GM12878 (cell line): ENCODE measurements at regions not wholly inside any gene's neighbourhood (a gene's known extent, or its start where the extent isn't known, plus 50 kb on each side); places are given as distances from the start of the nearest gene placed in this dataset.

Source experiments
- ATAC-seq: fragments of 200-7000 bp; cut with Tn5 transposase; 3 replicates; pipeline ENCODE4 v1.9.1; 2020; ENCODE audit warnings: mild to moderate bottlenecking, moderate library complexity
- BruUV-seq: library from RNA; stranded (reverse); fragments of 400-500 nt; replicated peaks from 2 replicates; lab custom pipeline; 2021; lab: Mats Ljungman, UMichigan
- CTCF ChIA-PET: fragments of 300-600 bp; sonication (Branson Sonifier 250); formaldehyde crosslinking; extraction: SDS; loops from one replicate; lab custom pipeline; 2021; ENCODE audit warnings: inconsistent platforms; lab: Yijun Ruan, JAX
- POLR2A ChIA-PET: fragments of 350-600 bp; formaldehyde crosslinking; extraction: SDS; loops from one replicate; lab custom pipeline; 2021; ENCODE audit warnings: inconsistent platforms; lab: Charles Lee
- RAD21 ChIA-PET: fragments of 300-600 bp; sonication (Branson Sonifier 250); formaldehyde crosslinking; loops from one replicate; lab custom pipeline; 2023; ENCODE audit warnings: antibody characterized with exemption; ENCODE audit not compliant: unreplicated experiment; lab: Charles Lee
- SMC1A ChIA-PET: fragments of 300-600 bp; sonication (Branson Sonifier 250); formaldehyde crosslinking; loops from one replicate; lab custom pipeline; 2023; ENCODE audit not compliant: unreplicated experiment, uncharacterized antibody; lab: Charles Lee
- DNase-seq: peaks from one replicate; pipeline ENCODE4 v3.0.0-alpha.2; 2011; ENCODE audit warnings: low read depth, low spot score
- FAIRE-seq: peaks from 3 replicates; lab custom pipeline; 2011; peaks lifted over from hg19 to GRCh38; lab: Jason Lieb, UNC
- H2AFZ ChIP-seq: 2 replicates; pipeline ENCODE4 v1.6.0; 2011; ENCODE audit warnings: low read depth, low read length, control low read depth; ENCODE audit not compliant: control insufficient read depth
- H3K27ac ChIP-seq: 2 replicates; pipeline ENCODE4 v1.5.1; 2011; ENCODE audit warnings: control low read depth; ENCODE audit not compliant: control insufficient read depth, insufficient read depth
- H3K27me3 ChIP-seq, 2 experiments: replicated peaks in 1 of 2; 2 replicates each; pipeline versions ENCODE4 v1.6.0 to v1.6.1; 2011; ENCODE audit warnings: low read length in 1 of 2; ENCODE audit not compliant: control insufficient read depth in 2 of 2, insufficient read depth in 2 of 2
- H3K36me3 ChIP-seq, 2 experiments: 2 replicates each; pipeline ENCODE4 v1.5.1; 2011; ENCODE audit warnings: low read length in 1 of 2; ENCODE audit not compliant: control insufficient read depth in 2 of 2, insufficient read depth in 2 of 2
- H3K4me1 ChIP-seq: 2 replicates; pipeline ENCODE4 v1.6.1; 2011; ENCODE audit warnings: mild to moderate bottlenecking, low read length, moderate library complexity, mixed read lengths; ENCODE audit not compliant: control insufficient read depth, insufficient read depth
- H3K4me2 ChIP-seq: 2 replicates; pipeline ENCODE4 v1.6.0; 2011; ENCODE audit warnings: control low read depth; ENCODE audit not compliant: control insufficient read depth, insufficient read depth
- H3K4me3 ChIP-seq: fragments of 200-600 bp; sonication (generic); 2 replicates; pipeline ENCODE4 v1.5.1; 2016
- H3K79me2 ChIP-seq: 2 replicates; pipeline ENCODE4 v1.6.0; 2011; ENCODE audit warnings: low read length; ENCODE audit not compliant: control insufficient read depth, insufficient read depth
- H3K9ac ChIP-seq: 2 replicates; pipeline ENCODE4 v1.8.0; 2011; ENCODE audit warnings: low read length, control low read depth, mixed read lengths; ENCODE audit not compliant: control insufficient read depth, insufficient read depth
- H3K9me3 ChIP-seq: replicated peaks from 3 replicates; pipeline ENCODE4 v1.5.1; 2011; ENCODE audit warnings: mild to moderate bottlenecking, low read length; ENCODE audit not compliant: control insufficient read depth, insufficient read depth
- H4K20me1 ChIP-seq: 2 replicates; pipeline ENCODE4 v1.6.0; 2011; ENCODE audit not compliant: control insufficient read depth, insufficient read depth
- ATF7 ChIP-seq: fragments of 450-650 bp; IDR thresholded peaks from 2 replicates; pipeline ENCODE4 v1.6.1; 2016; ENCODE audit warnings: low read depth, mild to moderate bottlenecking
- EGR1 ChIP-seq, 2 experiments: IDR thresholded peaks; 1 replicate in 1 of 2; 2 replicates in 1 of 2; pipeline ENCODE4 v1.6.1; 2011 to 2012; ENCODE audit warnings: low read depth in 2 of 2, low read length in 2 of 2, borderline replicate concordance in 1 of 2, mild to moderate bottlenecking in 1 of 2, moderate library complexity in 1 of 2
- FOXK2 ChIP-seq: fragments of 450-650 bp; IDR thresholded peaks from 2 replicates; pipeline ENCODE4 v1.6.1; 2017; ENCODE audit warnings: mild to moderate bottlenecking, moderate library complexity
- KAT2A ChIP-seq: conservative IDR thresholded peaks from 2 replicates; pipeline ENCODE4 v1.6.1; 2011; ENCODE audit warnings: low read depth, low read length; ENCODE audit not compliant: control insufficient read depth
- MEF2A ChIP-seq: IDR thresholded peaks from 2 replicates; pipeline ENCODE4 v1.6.1; 2011; ENCODE audit warnings: low read depth, mild to moderate bottlenecking, low read length, moderate library complexity; ENCODE audit not compliant: insufficient read depth
- MYC ChIP-seq: IDR thresholded peaks from 2 replicates; pipeline ENCODE4 v1.6.1; 2011; ENCODE audit warnings: mild to moderate bottlenecking, low read length, moderate library complexity, inconsistent platforms; ENCODE audit not compliant: insufficient read depth, insufficient replicate concordance, insufficient read length, severe bottlenecking
- NR2C2 ChIP-seq: IDR thresholded peaks from 2 replicates; pipeline ENCODE4 v1.6.1; 2011; ENCODE audit warnings: borderline replicate concordance, low read depth; ENCODE audit not compliant: control insufficient read depth, insufficient read length
- NR2F1 ChIP-seq: fragments of 450-650 bp; conservative IDR thresholded peaks from 2 replicates; pipeline ENCODE4 v1.6.1; 2017; ENCODE audit warnings: mild to moderate bottlenecking
- SUPT20H ChIP-seq: IDR thresholded peaks from 2 replicates; pipeline ENCODE4 v1.6.1; 2011; ENCODE audit warnings: low read depth, mild to moderate bottlenecking, low read length, moderate library complexity, borderline replicate concordance; ENCODE audit not compliant: control insufficient read depth
- WGBS: methylation state at CpG from one replicate; pipeline ENCODE4 v1.1.6; 2016; ENCODE audit warnings: low lambda C conversion rate; ENCODE audit not compliant: insufficient replicate concordance, insufficient coverage; ENCODE audit errors: missing lambda C conversion rate; 5-methylcytosine and 5-hydroxymethylcytosine counted together
- in situ Hi-C: fragments of 300-500 bp; cut with MboI; formaldehyde crosslinking; loops from 9 replicates; pipeline ENCODE4 v1.14.3; 2018; ENCODE audit warnings: mixed read lengths
- intact Hi-C: fragments of 100-400 bp; cut with micrococcal nuclease; formaldehyde crosslinking; loops from one replicate; pipeline ENCODE4 v1.14.2; 2022; ENCODE audit not compliant: unreplicated experiment
- TF ChIP-seq, protein P1 (sequence below): fragments of 450-650 bp; IDR thresholded peaks from 2 replicates; pipeline ENCODE4 v1.6.1; 2016; ENCODE audit warnings: mild to moderate bottlenecking
- TF ChIP-seq, protein P2 (sequence below): fragments of 450-650 bp; formaldehyde crosslinking; IDR thresholded peaks from 2 replicates; pipeline ENCODE4 v1.5.0; 2022; ENCODE audit warnings: mild to moderate bottlenecking, missing genetic modification characterization
- TF ChIP-seq, protein P3 (sequence below): IDR thresholded peaks from 2 replicates; pipeline ENCODE4 v1.6.1; 2011; ENCODE audit warnings: low read depth, mild to moderate bottlenecking, low read length, moderate library complexity, borderline replicate concordance; ENCODE audit errors: extremely low read depth

- no peaks in the 10 kb centered on the region for H3K79me2 ChIP-seq
- no peaks in the 10 kb centered on the region for H3K27me3 ChIP-seq
- H3K36me3 ChIP-seq: no peaks in the 10 kb centered on the region
- RAD21 ChIA-PET: interaction anchor here (0.7 kb wide), 1 partner anchor 95 kb away, joined by 3 read pairs; no protein-coding TSS in a partner anchor
- H4K20me1 ChIP-seq: no peaks in the 10 kb centered on the region
- DNase-seq (no peak), FAIRE-seq (no peak), ATAC-seq (no peak)
- no peak overlapping the region for H2AFZ ChIP-seq
- in situ Hi-C loops (no loop called here), intact Hi-C loops (no loop called here)
- H3K4me2 ChIP-seq: no peak overlapping the region
- CTCF ChIA-PET: no interaction called here
- no peaks in the 10 kb centered on the region for H3K4me1 ChIP-seq
- POLR2A ChIA-PET: no interaction called here
- SMC1A ChIA-PET: no interaction called here
- no peak overlapping the region for H3K4me3 ChIP-seq
- H3K9ac ChIP-seq: no peak overlapping the region
- H3K27ac ChIP-seq: no peak overlapping the region
- BruUV-seq: no TSS peak
- TF ChIP-seq KAT2A: no peak
- TF ChIP-seq, protein P1, sequence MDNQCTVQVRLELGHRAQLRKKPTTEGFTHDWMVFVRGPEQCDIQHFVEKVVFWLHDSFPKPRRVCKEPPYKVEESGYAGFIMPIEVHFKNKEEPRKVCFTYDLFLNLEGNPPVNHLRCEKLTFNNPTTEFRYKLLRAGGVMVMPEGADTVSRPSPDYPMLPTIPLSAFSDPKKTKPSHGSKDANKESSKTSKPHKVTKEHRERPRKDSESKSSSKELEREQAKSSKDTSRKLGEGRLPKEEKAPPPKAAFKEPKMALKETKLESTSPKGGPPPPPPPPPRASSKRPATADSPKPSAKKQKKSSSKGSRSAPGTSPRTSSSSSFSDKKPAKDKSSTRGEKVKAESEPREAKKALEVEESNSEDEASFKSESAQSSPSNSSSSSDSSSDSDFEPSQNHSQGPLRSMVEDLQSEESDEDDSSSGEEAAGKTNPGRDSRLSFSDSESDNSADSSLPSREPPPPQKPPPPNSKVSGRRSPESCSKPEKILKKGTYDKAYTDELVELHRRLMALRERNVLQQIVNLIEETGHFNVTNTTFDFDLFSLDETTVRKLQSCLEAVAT: no peak
- TF ChIP-seq MYC: no peak
- no peak for TF ChIP-seq EGR1 (IDR thresholded peaks at IDR 0.05; ENCODE audit: borderline replicate concordance in 1 of 2, low read depth in 2 of 2, low read length in 2 of 2)
- TF ChIP-seq, all 136 proteins: peak for 0
- no peaks in the 10 kb centered on the region for H3K9me3 ChIP-seq
Measured at GRCh38 chr18:24771300-24771699, 310.9 kb downstream of the HRH4 start.

GRCh38 chr18:24773101-24773500 lies 312.7 kb downstream of the HRH4 start:
- DNase-seq: no peak
- Histone ChIP-seq H3K9ac (no peak overlapping the region), H4K20me1 (no peaks in the 10 kb centered on the region), H3K9me3 (no peaks in the 10 kb centered on the region), H3K79me2 (no peaks in the 10 kb centered on the region), H3K4me2 (no peak overlapping the region), H3K27me3 (no peaks in the 10 kb centered on the region; a peak in 1 of 4 replicates), H3K27ac (no peak overlapping the region), H3K36me3 (no peaks in the 10 kb centered on the region), H2AFZ (no peak overlapping the region), H3K4me3 (no peak overlapping the region), H3K4me1 (no peaks in the 10 kb centered on the region)
- ChIA-PET CTCF (no interaction called here), RAD21 (no interaction called here), POLR2A (no interaction called here), SMC1A (no interaction called here)
- in situ Hi-C loops (no loop called here), intact Hi-C loops (no loop called here)
- WGBS: 0% methylated on average over 2 of the region's 2 CpGs
- BruUV-seq: no TSS peak
- no peak for FAIRE-seq
- no peak for ATAC-seq
- TF ChIP-seq, protein P2, sequence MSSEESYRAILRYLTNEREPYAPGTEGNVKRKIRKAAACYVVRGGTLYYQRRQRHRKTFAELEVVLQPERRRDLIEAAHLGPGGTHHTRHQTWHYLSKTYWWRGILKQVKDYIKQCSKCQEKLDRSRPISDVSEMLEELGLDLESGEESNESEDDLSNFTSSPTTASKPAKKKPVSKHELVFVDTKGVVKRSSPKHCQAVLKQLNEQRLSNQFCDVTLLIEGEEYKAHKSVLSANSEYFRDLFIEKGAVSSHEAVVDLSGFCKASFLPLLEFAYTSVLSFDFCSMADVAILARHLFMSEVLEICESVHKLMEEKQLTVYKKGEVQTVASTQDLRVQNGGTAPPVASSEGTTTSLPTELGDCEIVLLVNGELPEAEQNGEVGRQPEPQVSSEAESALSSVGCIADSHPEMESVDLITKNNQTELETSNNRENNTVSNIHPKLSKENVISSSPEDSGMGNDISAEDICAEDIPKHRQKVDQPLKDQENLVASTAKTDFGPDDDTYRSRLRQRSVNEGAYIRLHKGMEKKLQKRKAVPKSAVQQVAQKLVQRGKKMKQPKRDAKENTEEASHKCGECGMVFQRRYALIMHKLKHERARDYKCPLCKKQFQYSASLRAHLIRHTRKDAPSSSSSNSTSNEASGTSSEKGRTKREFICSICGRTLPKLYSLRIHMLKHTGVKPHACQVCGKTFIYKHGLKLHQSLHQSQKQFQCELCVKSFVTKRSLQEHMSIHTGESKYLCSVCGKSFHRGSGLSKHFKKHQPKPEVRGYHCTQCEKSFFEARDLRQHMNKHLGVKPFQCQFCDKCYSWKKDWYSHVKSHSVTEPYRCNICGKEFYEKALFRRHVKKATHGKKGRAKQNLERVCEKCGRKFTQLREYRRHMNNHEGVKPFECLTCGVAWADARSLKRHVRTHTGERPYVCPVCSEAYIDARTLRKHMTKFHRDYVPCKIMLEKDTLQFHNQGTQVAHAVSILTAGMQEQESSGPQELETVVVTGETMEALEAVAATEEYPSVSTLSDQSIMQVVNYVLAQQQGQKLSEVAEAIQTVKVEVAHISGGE (CRISPR knock-in tag): no peak
- TF ChIP-seq, protein P3, sequence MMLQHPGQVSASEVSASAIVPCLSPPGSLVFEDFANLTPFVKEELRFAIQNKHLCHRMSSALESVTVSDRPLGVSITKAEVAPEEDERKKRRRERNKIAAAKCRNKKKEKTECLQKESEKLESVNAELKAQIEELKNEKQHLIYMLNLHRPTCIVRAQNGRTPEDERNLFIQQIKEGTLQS: no peak
- TF ChIP-seq NR2F1 (no peak), ATF7 (no peak), FOXK2 (no peak), MEF2A (no peak), SUPT20H (no peak), NR2C2 (no peak)
